Panc1 (cell line): ENCODE measurements at regions not wholly inside any gene's neighbourhood (a gene's known extent, or its start where the extent isn't known, plus 50 kb on each side); places are given as distances from the start of the nearest gene placed in this dataset.

ENCODE experiments used
- ATAC-seq: fragments of 200-7000 bp; cut with Tn5 transposase; 2 replicates; pipeline ENCODE4 v1.9.1; 2020; ENCODE audit warnings: mild to moderate bottlenecking, moderate library complexity
- BruUV-seq: library from RNA; stranded (reverse); fragments of 400-500 nt; replicated peaks from 2 replicates; lab custom pipeline; 2021; lab: Mats Ljungman, UMichigan
- CTCF ChIA-PET: fragments of 300-600 bp; sonication (Branson Sonifier 250); formaldehyde crosslinking; loops from one replicate; lab custom pipeline; 2022; ENCODE audit warnings: antibody characterized with exemption; lab: Charles Lee
- POLR2A ChIA-PET: fragments of 300-600 bp; sonication (Branson Sonifier 250); formaldehyde crosslinking; loops from one replicate; lab custom pipeline; 2022; ENCODE audit warnings: antibody characterized with exemption; lab: Charles Lee
- DNase-seq: peaks from one replicate; pipeline ENCODE4 v3.0.0-alpha.2; 2010; ENCODE audit warnings: low read depth, low spot score
- H3K27ac ChIP-seq: 2 replicates; pipeline ENCODE4 v1.5.1; 2011; ENCODE audit warnings: mild to moderate bottlenecking, low read length, inconsistent platforms
- H3K27me3 ChIP-seq: fragments of 200-500 bp; sonication (Bioruptor generic); 2 replicates; pipeline ENCODE4 v1.6.0; 2014; ENCODE audit warnings: low read length, inconsistent platforms; ENCODE audit not compliant: control insufficient read depth, insufficient read depth
- H3K36me3 ChIP-seq: fragments of 200-500 bp; sonication (Bioruptor generic); 2 replicates; pipeline ENCODE4 v1.5.1; 2014; ENCODE audit warnings: inconsistent platforms, mild to moderate bottlenecking, low read length, moderate library complexity; ENCODE audit not compliant: control insufficient read depth, insufficient read depth
- H3K4me1 ChIP-seq: 2 replicates; pipeline ENCODE4 v1.5.1; 2011; ENCODE audit warnings: inconsistent platforms, mild to moderate bottlenecking, low read length, moderate library complexity; ENCODE audit not compliant: control insufficient read depth, insufficient read depth
- H3K4me3 ChIP-seq, 2 experiments: 2 replicates each; pipeline ENCODE4 v1.5.1; 2011 to 2012; ENCODE audit warnings: low read depth in 2 of 2, low read length in 2 of 2, mild to moderate bottlenecking in 2 of 2, inconsistent platforms in 1 of 2, moderate library complexity in 1 of 2
- H3K9me3 ChIP-seq: fragments of 200-500 bp; sonication (Bioruptor generic); 2 replicates; pipeline ENCODE4 v1.5.1; 2014; ENCODE audit warnings: low read depth, mild to moderate bottlenecking, inconsistent platforms, low read length, moderate library complexity; ENCODE audit not compliant: control insufficient read depth, insufficient read depth
- POLR2AphosphoS5 ChIP-seq: IDR thresholded peaks from 2 replicates; pipeline ENCODE4 v1.6.1; 2012; ENCODE audit warnings: mild to moderate bottlenecking, low read depth, low read length, moderate library complexity
- SIN3A ChIP-seq: IDR thresholded peaks from 2 replicates; pipeline ENCODE4 v1.6.1; 2012; ENCODE audit warnings: low read depth, mild to moderate bottlenecking, low read length, moderate library complexity, borderline replicate concordance; ENCODE audit not compliant: insufficient read depth
- TCF7L2 ChIP-seq: IDR thresholded peaks from 2 replicates; pipeline ENCODE4 v1.6.1; 2011; ENCODE audit warnings: mild to moderate bottlenecking, low read depth, low read length, inconsistent platforms
- in situ Hi-C: cut with HindIII; loops from 2 replicates; pipeline ENCODE4 v1.10.0; 2016; ENCODE audit warnings: low sequenced_read_pairs, low pct_unique_long_range_greater_than_20kb
- intact Hi-C: fragments of 100-400 bp; cut with micrococcal nuclease; formaldehyde crosslinking; loops from one replicate; pipeline ENCODE4 v1.10.0; 2022; ENCODE audit not compliant: unreplicated experiment
- TF ChIP-seq, protein P1 (sequence below): fragments of 450-650 bp; IDR thresholded peaks from 2 replicates; pipeline ENCODE4 v1.5.1; 2017; ENCODE audit warnings: mild to moderate bottlenecking
- TF ChIP-seq, protein P2 (sequence below), 2 experiments: IDR thresholded peaks; 2 replicates each; pipeline ENCODE4 v1.6.1; 2011 to 2012; ENCODE audit warnings: low read depth in 2 of 2, control low read depth in 1 of 2, low read length in 1 of 2, mild to moderate bottlenecking in 1 of 2, moderate library complexity in 1 of 2; ENCODE audit not compliant: insufficient read depth in 1 of 2

DNA sequence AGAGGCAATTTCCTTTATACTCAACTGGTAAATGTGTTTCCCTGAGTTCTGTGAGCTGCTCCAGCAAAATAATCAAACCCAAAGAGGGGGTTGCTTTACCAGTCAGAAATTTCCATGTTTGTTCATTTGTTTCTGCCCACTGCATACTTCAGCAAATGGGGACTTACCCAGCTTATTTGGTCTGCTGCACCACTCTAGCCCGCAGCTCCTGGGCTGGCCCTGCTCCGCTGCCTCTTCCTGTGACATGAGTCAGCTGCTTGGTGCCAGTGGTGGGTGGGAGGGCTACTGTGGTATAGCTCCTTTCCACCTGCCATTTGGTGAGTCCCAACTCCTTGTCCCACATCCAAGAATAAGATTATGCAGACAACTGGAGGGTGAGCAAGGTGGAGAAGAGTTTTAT is 644.2 kb downstream of the MCTP2 start:
- no TSS peak for BruUV-seq
- Histone ChIP-seq H3K4me3 (no peak overlapping the region), H3K27ac (no peak overlapping the region), H3K27me3 (no peaks in the 10 kb centered on the region), H3K36me3 (no peaks in the 10 kb centered on the region), H3K9me3 (peaks cover 4% of the 10 kb centered on the region; the same call in 1 of the 2 replicates), H3K4me1 (no peaks in the 10 kb centered on the region)
- ATAC-seq: no peak
- POLR2A ChIA-PET: no interaction called here
- in situ Hi-C loops (no loop called here), intact Hi-C loops (no loop called here)
- CTCF ChIA-PET: no interaction called here
- TF ChIP-seq, protein P1, sequence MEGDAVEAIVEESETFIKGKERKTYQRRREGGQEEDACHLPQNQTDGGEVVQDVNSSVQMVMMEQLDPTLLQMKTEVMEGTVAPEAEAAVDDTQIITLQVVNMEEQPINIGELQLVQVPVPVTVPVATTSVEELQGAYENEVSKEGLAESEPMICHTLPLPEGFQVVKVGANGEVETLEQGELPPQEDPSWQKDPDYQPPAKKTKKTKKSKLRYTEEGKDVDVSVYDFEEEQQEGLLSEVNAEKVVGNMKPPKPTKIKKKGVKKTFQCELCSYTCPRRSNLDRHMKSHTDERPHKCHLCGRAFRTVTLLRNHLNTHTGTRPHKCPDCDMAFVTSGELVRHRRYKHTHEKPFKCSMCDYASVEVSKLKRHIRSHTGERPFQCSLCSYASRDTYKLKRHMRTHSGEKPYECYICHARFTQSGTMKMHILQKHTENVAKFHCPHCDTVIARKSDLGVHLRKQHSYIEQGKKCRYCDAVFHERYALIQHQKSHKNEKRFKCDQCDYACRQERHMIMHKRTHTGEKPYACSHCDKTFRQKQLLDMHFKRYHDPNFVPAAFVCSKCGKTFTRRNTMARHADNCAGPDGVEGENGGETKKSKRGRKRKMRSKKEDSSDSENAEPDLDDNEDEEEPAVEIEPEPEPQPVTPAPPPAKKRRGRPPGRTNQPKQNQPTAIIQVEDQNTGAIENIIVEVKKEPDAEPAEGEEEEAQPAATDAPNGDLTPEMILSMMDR: no peak
- no peak for TF ChIP-seq POLR2AphosphoS5
- TF ChIP-seq TCF7L2: no peak
- TF ChIP-seq, protein P2, sequence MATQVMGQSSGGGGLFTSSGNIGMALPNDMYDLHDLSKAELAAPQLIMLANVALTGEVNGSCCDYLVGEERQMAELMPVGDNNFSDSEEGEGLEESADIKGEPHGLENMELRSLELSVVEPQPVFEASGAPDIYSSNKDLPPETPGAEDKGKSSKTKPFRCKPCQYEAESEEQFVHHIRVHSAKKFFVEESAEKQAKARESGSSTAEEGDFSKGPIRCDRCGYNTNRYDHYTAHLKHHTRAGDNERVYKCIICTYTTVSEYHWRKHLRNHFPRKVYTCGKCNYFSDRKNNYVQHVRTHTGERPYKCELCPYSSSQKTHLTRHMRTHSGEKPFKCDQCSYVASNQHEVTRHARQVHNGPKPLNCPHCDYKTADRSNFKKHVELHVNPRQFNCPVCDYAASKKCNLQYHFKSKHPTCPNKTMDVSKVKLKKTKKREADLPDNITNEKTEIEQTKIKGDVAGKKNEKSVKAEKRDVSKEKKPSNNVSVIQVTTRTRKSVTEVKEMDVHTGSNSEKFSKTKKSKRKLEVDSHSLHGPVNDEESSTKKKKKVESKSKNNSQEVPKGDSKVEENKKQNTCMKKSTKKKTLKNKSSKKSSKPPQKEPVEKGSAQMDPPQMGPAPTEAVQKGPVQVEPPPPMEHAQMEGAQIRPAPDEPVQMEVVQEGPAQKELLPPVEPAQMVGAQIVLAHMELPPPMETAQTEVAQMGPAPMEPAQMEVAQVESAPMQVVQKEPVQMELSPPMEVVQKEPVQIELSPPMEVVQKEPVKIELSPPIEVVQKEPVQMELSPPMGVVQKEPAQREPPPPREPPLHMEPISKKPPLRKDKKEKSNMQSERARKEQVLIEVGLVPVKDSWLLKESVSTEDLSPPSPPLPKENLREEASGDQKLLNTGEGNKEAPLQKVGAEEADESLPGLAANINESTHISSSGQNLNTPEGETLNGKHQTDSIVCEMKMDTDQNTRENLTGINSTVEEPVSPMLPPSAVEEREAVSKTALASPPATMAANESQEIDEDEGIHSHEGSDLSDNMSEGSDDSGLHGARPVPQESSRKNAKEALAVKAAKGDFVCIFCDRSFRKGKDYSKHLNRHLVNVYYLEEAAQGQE (IDR thresholded peaks at IDR 0.05; ENCODE audit: insufficient read depth in 1 of 2, low read depth in 2 of 2, low read length in 1 of 2): no peak
- TF ChIP-seq SIN3A: no peak
- DNase-seq: no peak

DNA sequence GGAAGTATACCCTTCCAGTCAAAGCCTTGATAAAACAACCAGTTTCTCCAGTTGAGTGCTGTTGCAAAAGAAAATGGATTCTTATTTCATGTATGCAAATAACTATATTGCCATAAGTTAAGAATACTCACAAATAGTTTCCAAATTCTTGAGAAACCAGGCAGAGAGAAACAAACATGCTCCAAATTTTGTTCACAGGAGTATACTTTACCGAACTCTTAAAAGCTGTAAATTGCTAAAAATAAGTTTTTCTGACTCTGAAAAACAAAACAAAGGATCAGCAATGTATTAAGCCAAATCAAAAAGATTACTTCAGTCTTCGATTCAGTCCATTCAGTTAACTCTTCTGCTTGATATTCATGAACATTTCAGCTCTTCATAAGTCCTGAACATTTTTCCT is 646.5 kb downstream of the MCTP2 start:
- Histone ChIP-seq H3K4me1 (no peaks in the 10 kb centered on the region), H3K36me3 (no peaks in the 10 kb centered on the region), H3K27ac (no peak overlapping the region), H3K4me3 (no peak overlapping the region), H3K27me3 (no peaks in the 10 kb centered on the region), H3K9me3 (peaks cover 4% of the 10 kb centered on the region; the same call in 1 of the 2 replicates)
- BruUV-seq: no TSS peak
- intact Hi-C loops (no loop called here), in situ Hi-C loops (no loop called here)
- CTCF ChIA-PET: no interaction called here
- TF ChIP-seq, protein P2 (IDR thresholded peaks at IDR 0.05; ENCODE audit: insufficient read depth in 1 of 2, low read depth in 2 of 2, low read length in 1 of 2): no peak
- TF ChIP-seq SIN3A (no peak), POLR2AphosphoS5 (no peak), TCF7L2 (no peak)
- TF ChIP-seq, protein P1: no peak
- DNase-seq: no peak
- POLR2A ChIA-PET: no interaction called here
- ATAC-seq: no peak
